ENCODE measurements at regions not wholly inside any gene's neighbourhood (a gene's known extent, or its start where the extent isn't known, plus 50 kb on each side); places are given as distances from the start of the nearest gene placed in this dataset.

GRCh38 chr13:99448546-99448945, 52.7 kb upstream of the TM9SF2 start:
- no peaks in the 10 kb centered on the region for H3K36me3 ChIP-seq
- no peak for DNase-seq (ENCODE audit: extremely low spot score)
- H3K27ac ChIP-seq (replicated peaks in 1 of 4) = no peak overlapping the region
- H3K9me3 ChIP-seq = no peaks in the 10 kb centered on the region
- WGBS = 95% methylated on average over 5 of the region's 5 CpGs
- intact Hi-C loops (cut with DNase I) = no loop called here
- no peaks in the 10 kb centered on the region for H3K27me3 ChIP-seq
- H3K4me1 ChIP-seq = no peaks in the 10 kb centered on the region
- no peak overlapping the region for H3K4me3 ChIP-seq
- no peak for TF ChIP-seq POLR2AphosphoS5 (IDR thresholded peaks at IDR 0.05)
- no peak for TF ChIP-seq EP300 (IDR thresholded peaks at IDR 0.05)
- TF ChIP-seq, protein P1, sequence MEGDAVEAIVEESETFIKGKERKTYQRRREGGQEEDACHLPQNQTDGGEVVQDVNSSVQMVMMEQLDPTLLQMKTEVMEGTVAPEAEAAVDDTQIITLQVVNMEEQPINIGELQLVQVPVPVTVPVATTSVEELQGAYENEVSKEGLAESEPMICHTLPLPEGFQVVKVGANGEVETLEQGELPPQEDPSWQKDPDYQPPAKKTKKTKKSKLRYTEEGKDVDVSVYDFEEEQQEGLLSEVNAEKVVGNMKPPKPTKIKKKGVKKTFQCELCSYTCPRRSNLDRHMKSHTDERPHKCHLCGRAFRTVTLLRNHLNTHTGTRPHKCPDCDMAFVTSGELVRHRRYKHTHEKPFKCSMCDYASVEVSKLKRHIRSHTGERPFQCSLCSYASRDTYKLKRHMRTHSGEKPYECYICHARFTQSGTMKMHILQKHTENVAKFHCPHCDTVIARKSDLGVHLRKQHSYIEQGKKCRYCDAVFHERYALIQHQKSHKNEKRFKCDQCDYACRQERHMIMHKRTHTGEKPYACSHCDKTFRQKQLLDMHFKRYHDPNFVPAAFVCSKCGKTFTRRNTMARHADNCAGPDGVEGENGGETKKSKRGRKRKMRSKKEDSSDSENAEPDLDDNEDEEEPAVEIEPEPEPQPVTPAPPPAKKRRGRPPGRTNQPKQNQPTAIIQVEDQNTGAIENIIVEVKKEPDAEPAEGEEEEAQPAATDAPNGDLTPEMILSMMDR (IDR thresholded peaks at IDR 0.05) = no peak
- TF ChIP-seq POLR2A (IDR thresholded peaks at IDR 0.05; ENCODE audit: low read depth) = no peak

DNA sequence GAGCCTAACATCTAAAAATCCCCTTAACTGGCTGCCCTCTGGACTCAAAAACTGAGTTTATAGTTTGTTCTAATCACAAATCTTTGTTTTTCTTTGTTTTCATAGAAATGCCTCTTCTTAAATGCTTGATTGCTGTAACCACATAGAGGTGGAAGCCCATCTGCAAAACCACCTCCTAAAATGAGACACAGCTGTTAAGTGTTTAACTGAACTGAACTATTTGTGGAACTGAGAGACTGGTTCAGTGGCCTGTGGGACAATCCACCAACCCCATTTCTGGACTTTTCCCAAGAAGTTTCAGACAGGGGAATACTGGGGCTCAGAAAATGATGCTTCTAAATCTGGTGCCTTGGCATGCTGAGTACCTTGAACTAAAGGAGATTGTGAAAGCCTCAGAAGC, 50.9 kb upstream of the TM9SF2 start:
- no peak for DNase-seq (ENCODE audit: extremely low spot score)
- H3K4me3 ChIP-seq = no peak overlapping the region
- peaks cover 0 to 4% (median 0%) of the 10 kb centered on the region in 4 donors for H3K9me3 ChIP-seq
- no peaks in the 10 kb centered on the region for H3K36me3 ChIP-seq
- no peaks in the 10 kb centered on the region for H3K4me1 ChIP-seq
- no peak for TF ChIP-seq POLR2A (IDR thresholded peaks at IDR 0.05; ENCODE audit: low read depth)
- TF ChIP-seq POLR2AphosphoS5 (IDR thresholded peaks at IDR 0.05) = no peak
- no peak for TF ChIP-seq EP300 (IDR thresholded peaks at IDR 0.05)
- TF ChIP-seq, protein P1 (IDR thresholded peaks at IDR 0.05) = no peak
- no peaks in the 10 kb centered on the region for H3K27me3 ChIP-seq
- no peak overlapping the region for H3K27ac ChIP-seq (replicated peaks in 1 of 4)
- intact Hi-C loops (cut with DNase I) = no loop called here

Data from esophagus muscularis mucosa (tissue), 4 donors.